Esophagus squamous epithelium (tissue), 5 donors: ENCODE measurements at regions not wholly inside any gene's neighbourhood (a gene's known extent, or its start where the extent isn't known, plus 50 kb on each side); places are given as distances from the start of the nearest gene placed in this dataset.

Experiments used
- DNase-seq: peaks from one replicate; lab custom pipeline; 2025; lab: John Stamatoyannopoulos, UW
- H3K27ac ChIP-seq, 4 donors: fragments of 200-600 bp; sonication (generic); one replicate each; pipeline ENCODE4 v1.5.1; 2016 to 2019; ENCODE audit warnings: mild to moderate bottlenecking in 1 of 4
- H3K27me3 ChIP-seq, 4 donors: fragments of 200-600 bp; sonication (generic); 1 replicate in 3 of 4; 2 replicates in 1 of 4; pipeline versions ENCODE4 v1.5.1 to v1.6.0; 2017 to 2021; ENCODE audit warnings: antibody characterized with exemption in 1 of 4
- H3K36me3 ChIP-seq, 3 donors: fragments of 200-600 bp; sonication (generic); one replicate each; pipeline ENCODE4 v1.5.1; 2016 to 2019
- H3K4me1 ChIP-seq, 3 donors: fragments of 200-600 bp; sonication (generic); one replicate each; pipeline ENCODE4 v1.5.1; 2017 to 2019
- H3K4me3 ChIP-seq, 4 donors: fragments of 200-600 bp; sonication (generic); 1 replicate in 3 of 4; 2 replicates in 1 of 4; pipeline ENCODE4 v1.5.1; 2016 to 2019; ENCODE audit warnings: mild to moderate bottlenecking in 2 of 4, moderate library complexity in 1 of 4
- H3K9me3 ChIP-seq, 3 donors: fragments of 200-600 bp; sonication (generic); one replicate each; pipeline ENCODE4 v1.5.1; 2016 to 2019
- CTCF ChIP-seq, 6 experiments: fragments of 450-650 bp in 4 of 6; fragments of 200-600 bp in 2 of 6; sonication (generic) in 2 of 6; IDR thresholded peaks; one replicate each; pipeline ENCODE4 v1.5.1; 2016 to 2019; ENCODE audit warnings: antibody characterized with exemption in 6 of 6, mild to moderate bottlenecking in 4 of 6, moderate library complexity in 4 of 6
- POLR2A ChIP-seq, 4 donors: fragments of 450-650 bp; IDR thresholded peaks; one replicate each; pipeline ENCODE4 v1.6.1; 2017; ENCODE audit warnings: antibody characterized with exemption in 4 of 4, mild to moderate bottlenecking in 4 of 4, moderate library complexity in 3 of 4
- WGBS, 2 donors: methylation state at CpG; one replicate each; pipeline ENCODE4 v1.1.5; 2018; 5-methylcytosine and 5-hydroxymethylcytosine counted together
- intact Hi-C: fragments of 100-400 bp; cut with DNase I; formaldehyde crosslinking; loops from one replicate; pipeline ENCODE4 v1.15.0; 2022
- donor health status: DM: yes; HTN: yes; CAD: no.

DNA sequence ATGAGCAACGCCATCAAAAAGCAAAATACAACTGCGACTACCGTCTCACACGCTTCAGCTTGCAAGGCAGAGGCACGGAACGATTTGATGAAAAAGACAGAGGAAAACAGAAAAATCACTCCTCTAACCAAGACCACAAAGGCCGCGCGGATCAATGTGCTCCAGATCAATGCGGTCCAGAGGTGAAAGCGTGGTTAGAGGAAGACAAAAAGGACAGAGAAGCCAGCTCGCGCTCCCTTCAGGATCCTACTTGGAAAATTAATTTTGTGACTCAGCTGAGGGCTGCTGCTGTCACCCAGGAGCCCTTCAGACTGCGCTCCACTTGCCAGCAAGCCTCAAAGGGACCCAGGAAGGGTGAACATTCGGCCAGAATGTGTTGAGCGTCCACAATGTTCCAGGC is 140.2 kb upstream of the RPS6KA2 start:
- intact Hi-C loops, result no loop called here
- Histone ChIP-seq H3K9me3 (no peaks in the 10 kb centered on the region), H3K27ac (no peak overlapping the region), H3K36me3 (no peaks in the 10 kb centered on the region), H3K4me3 (no peak overlapping the region), H3K27me3 (no peaks in the 10 kb centered on the region), H3K4me1 (no peaks in the 10 kb centered on the region)
- WGBS, 2 donors, result 84 to 91% methylated on average over 16 of the region's 16 CpGs
- no peak for DNase-seq
- TF ChIP-seq POLR2A (IDR thresholded peaks at IDR 0.05), result no peak
- no peak for TF ChIP-seq CTCF (IDR thresholded peaks at IDR 0.05)

DNA sequence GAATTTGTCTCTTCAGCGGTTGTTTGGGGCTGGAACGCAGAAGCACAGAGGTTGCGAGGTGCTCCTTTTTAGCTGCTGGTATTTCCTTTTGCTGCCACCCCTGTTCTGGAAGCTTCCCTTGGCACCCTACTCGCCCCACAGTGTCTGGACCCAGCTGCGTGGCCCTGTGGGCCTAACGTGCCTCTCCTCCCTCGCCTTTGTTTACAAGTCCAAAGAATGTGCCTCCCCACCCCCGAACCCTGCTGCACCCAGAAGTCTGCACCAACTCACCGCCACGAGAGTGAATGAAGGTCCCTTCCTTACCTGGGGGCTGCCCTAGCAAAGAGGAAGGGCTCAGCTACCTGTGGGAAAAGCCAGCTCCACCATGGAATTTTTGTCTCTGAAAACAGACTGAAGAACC is 139.7 kb upstream of the RPS6KA2 start:
- Histone ChIP-seq H3K4me1 (no peaks in the 10 kb centered on the region), H3K9me3 (no peaks in the 10 kb centered on the region), H3K36me3 (no peaks in the 10 kb centered on the region), H3K27ac (no peak overlapping the region), H3K27me3 (no peaks in the 10 kb centered on the region), H3K4me3 (no peak overlapping the region)
- intact Hi-C loops, result no loop called here
- TF ChIP-seq POLR2A (IDR thresholded peaks at IDR 0.05) (no peak), CTCF (IDR thresholded peaks at IDR 0.05) (no peak)
- 44 to 80% methylated on average over 5 to 7 of the region's 10 CpGs for WGBS, 2 donors
- DNase-seq, result no peak

GRCh38 chr6:166765234-166765541 is 138.1 kb upstream of the RPS6KA2 start:
- DNase-seq, result no peak
- TF ChIP-seq POLR2A (IDR thresholded peaks at IDR 0.05) (no peak), CTCF (IDR thresholded peaks at IDR 0.05) (no peak)
- intact Hi-C loops, result no loop called here
- no peaks in the 10 kb centered on the region for H3K27me3 ChIP-seq
- H3K9me3 ChIP-seq, result no peaks in the 10 kb centered on the region
- WGBS, 2 donors, result 75 to 89% methylated on average over 1 of the region's 14 CpGs
- no peaks in the 10 kb centered on the region for H3K36me3 ChIP-seq
- H3K4me1 ChIP-seq, result no peaks in the 10 kb centered on the region
- H3K4me3 ChIP-seq, result no peak overlapping the region
- H3K27ac ChIP-seq, result no peak overlapping the region

DNA sequence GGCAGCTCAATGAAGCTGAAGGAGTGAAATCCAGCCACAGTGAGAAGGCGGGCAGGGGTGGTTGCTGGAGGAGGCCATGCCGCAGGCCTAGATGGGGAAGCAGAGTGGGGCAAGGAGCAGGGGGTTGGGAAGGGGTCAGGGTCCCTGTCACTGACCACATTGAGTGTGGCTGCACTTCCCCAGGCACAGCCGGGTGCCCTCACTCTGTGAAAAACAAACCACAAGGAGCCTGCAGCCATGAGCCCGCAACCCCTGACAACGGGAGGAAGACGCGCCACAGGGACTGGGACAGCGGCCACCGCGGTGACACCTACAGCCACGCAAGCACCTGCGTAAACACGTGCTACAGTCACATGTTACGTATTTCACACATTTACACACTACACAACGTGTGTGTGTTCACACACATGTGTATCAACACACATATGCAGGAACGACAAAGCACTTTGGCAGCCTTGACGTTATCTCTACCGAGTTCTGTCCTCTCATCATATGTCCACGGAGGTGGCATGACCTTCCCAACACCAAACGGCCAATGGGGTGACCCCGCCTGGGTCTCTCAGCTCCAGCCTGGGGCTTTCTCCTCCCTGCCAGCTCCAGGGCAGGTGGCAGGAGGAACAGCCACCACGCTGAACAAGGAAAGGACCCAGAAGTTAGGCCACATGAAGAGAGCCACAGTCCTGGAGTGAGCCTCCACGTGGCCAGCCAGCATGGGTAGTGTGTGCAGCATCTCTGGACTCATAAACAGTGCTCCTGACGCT is 137.6 kb upstream of the RPS6KA2 start:
- H3K9me3 ChIP-seq, result no peaks in the 10 kb centered on the region
- H3K27me3 ChIP-seq, result no peaks in the 10 kb centered on the region
- WGBS, 2 donors, result 91 to 94% methylated on average over 17 to 20 of the region's 24 CpGs
- no peaks in the 10 kb centered on the region for H3K36me3 ChIP-seq
- intact Hi-C loops, result no loop called here
- H3K4me3 ChIP-seq, result no peak overlapping the region
- TF ChIP-seq CTCF (IDR thresholded peaks at IDR 0.05) (no peak), POLR2A (IDR thresholded peaks at IDR 0.05) (no peak)
- no peaks in the 10 kb centered on the region for H3K4me1 ChIP-seq
- no peak for DNase-seq
- no peak overlapping the region for H3K27ac ChIP-seq

DNA sequence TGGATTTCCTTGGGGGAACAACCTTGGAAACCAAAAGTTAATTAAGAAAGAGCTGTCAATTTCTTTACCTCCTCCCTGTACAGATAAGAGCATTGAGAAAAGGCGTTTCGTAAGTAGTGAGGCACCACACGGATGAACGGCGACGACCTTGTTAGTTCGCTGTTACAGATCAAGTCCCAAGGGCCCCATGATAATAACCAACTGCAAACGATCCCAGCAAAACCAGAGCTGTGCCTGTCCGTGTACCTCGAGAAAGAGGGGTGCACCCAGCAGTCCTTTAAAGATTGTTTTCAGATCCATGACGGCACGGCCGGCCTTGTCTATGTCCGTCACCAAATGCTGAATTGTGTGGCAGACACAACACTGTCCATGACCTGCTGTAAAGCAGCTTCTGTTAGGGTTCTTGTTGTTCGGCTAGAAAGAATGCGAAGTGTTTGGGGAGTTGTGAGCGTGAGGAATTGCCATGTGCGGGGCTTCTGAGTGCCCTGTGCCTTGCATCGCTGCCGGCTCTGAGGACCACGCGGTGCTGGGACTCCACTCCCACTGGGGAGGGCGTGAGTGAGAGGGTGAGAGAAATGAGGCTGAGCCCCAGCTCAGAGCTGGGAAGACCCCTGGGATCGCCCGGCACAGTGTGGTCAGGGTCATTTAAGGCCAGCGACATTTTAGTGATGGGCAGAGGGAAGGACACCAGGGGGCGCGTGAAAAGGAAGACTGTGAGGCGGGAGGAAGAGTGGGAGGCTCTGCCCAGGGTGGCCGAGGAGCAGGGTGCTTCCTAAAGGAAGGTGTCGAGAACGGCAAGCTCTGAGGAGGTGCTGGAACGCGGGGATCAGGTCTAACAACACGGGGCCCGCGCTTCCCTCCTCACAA is 136.8 kb upstream of the RPS6KA2 start:
- 90% methylated on average over 24 to 36 of the region's 37 CpGs for WGBS, 2 donors
- Histone ChIP-seq H3K4me1 (no peaks in the 10 kb centered on the region), H3K27me3 (no peaks in the 10 kb centered on the region), H3K9me3 (no peaks in the 10 kb centered on the region), H3K36me3 (no peaks in the 10 kb centered on the region), H3K4me3 (no peak overlapping the region), H3K27ac (no peak overlapping the region)
- intact Hi-C loops, result no loop called here
- no peak for DNase-seq
- no peak for TF ChIP-seq CTCF (IDR thresholded peaks at IDR 0.05)
- no peak for TF ChIP-seq POLR2A (IDR thresholded peaks at IDR 0.05)
